ENCODE measurements at regions not wholly inside any gene's neighbourhood (a gene's known extent, or its start where the extent isn't known, plus 50 kb on each side); places are given as distances from the start of the nearest gene placed in this dataset.

DNA sequence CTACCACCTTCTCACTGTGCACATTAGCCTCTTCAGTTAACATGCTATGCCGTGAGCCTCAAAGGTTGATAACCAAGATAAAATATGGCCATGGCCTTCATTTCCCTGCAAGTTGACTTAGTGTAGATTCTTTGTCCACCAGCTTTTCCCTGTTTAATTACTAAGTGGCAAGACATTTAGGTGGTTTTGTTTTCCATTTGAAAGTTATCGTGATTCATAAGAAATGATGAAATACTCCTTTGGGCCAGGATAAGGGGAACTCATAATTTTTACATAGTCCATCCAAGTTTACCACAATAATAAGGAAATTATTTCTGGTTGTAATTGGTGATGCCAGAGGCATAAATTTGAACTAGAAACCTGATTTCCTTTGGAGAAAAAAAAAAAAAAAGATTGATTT lies 609.6 kb downstream of the TAF11L14 start:
- peaks cover 2% of the 10 kb centered on the region; the same call in 2 of the 3 replicates for H3K36me3 Mint-ChIP-seq (ENCODE audit: low read depth)

More for the DNA sequence above, 609.6 kb downstream of the TAF11L14 start:
- DNase-seq (ENCODE audit: low spot score) (no peak), ATAC-seq (no peak)
- Histone ChIP-seq H2AFZ (no peak overlapping the region), H3K4me2 (no peak overlapping the region), H3K36me3 (ENCODE audit: insufficient read depth) (peaks cover 3% of the 10 kb centered on the region; the same call in 1 of the 2 replicates), H4K20me1 (replicated peaks; ENCODE audit: insufficient read depth) (no peaks in the 10 kb centered on the region), H3K4me1 (ENCODE audit: insufficient read depth) (no peaks in the 10 kb centered on the region), H3K79me2 (replicated peaks; ENCODE audit: insufficient read depth) (no peaks in the 10 kb centered on the region), H3F3A (replicated peaks; ENCODE audit: low read depth) (no peaks in the 10 kb centered on the region), H3K27ac (ENCODE audit: low read depth) (no peak overlapping the region), H3K9me2 (ENCODE audit: insufficient read depth) (0 out of 2 replicates have a peak, but pooled peaks cover 8% of the 10 kb centered on the region), H3K4me3 (no peak overlapping the region), H3K27me3 (ENCODE audit: insufficient read depth) (no peaks in the 10 kb centered on the region)
- TF ChIP-seq, protein P1, sequence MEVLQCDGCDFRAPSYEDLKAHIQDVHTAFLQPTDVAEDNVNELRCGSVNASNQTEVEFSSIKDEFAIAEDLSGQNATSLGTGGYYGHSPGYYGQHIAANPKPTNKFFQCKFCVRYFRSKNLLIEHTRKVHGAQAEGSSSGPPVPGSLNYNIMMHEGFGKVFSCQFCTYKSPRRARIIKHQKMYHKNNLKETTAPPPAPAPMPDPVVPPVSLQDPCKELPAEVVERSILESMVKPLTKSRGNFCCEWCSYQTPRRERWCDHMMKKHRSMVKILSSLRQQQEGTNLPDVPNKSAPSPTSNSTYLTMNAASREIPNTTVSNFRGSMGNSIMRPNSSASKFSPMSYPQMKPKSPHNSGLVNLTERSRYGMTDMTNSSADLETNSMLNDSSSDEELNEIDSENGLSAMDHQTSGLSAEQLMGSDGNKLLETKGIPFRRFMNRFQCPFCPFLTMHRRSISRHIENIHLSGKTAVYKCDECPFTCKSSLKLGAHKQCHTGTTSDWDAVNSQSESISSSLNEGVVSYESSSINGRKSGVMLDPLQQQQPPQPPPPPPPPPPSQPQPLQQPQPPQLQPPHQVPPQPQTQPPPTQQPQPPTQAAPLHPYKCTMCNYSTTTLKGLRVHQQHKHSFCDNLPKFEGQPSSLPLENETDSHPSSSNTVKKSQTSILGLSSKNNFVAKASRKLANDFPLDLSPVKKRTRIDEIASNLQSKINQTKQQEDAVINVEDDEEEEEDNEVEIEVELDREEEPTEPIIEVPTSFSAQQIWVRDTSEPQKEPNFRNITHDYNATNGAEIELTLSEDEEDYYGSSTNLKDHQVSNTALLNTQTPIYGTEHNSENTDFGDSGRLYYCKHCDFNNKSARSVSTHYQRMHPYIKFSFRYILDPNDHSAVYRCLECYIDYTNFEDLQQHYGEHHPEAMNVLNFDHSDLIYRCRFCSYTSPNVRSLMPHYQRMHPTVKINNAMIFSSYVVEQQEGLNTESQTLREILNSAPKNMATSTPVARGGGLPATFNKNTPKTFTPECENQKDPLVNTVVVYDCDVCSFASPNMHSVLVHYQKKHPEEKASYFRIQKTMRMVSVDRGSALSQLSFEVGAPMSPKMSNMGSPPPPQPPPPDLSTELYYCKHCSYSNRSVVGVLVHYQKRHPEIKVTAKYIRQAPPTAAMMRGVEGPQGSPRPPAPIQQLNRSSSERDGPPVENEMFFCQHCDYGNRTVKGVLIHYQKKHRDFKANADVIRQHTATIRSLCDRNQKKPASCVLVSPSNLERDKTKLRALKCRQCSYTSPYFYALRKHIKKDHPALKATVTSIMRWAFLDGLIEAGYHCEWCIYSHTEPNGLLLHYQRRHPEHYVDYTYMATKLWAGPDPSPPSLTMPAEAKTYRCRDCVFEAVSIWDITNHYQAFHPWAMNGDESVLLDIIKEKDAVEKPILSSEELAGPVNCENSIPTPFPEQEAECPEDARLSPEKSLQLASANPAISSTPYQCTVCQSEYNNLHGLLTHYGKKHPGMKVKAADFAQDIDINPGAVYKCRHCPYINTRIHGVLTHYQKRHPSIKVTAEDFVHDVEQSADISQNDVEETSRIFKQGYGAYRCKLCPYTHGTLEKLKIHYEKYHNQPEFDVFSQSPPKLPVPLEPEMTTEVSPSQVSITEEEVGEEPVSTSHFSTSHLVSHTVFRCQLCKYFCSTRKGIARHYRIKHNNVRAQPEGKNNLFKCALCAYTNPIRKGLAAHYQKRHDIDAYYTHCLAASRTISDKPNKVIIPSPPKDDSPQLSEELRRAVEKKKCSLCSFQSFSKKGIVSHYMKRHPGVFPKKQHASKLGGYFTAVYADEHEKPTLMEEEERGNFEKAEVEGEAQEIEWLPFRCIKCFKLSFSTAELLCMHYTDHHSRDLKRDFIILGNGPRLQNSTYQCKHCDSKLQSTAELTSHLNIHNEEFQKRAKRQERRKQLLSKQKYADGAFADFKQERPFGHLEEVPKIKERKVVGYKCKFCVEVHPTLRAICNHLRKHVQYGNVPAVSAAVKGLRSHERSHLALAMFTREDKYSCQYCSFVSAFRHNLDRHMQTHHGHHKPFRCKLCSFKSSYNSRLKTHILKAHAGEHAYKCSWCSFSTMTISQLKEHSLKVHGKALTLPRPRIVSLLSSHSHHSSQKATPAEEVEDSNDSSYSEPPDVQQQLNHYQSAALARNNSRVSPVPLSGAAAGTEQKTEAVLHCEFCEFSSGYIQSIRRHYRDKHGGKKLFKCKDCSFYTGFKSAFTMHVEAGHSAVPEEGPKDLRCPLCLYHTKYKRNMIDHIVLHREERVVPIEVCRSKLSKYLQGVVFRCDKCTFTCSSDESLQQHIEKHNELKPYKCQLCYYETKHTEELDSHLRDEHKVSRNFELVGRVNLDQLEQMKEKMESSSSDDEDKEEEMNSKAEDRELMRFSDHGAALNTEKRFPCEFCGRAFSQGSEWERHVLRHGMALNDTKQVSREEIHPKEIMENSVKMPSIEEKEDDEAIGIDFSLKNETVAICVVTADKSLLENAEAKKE (CRISPR knock-in tag; IDR thresholded peaks at IDR 0.05) = no peak
- TF ChIP-seq ETS1 (IDR thresholded peaks at IDR 0.05) = no peak
- peaks cover 21% of the 10 kb centered on the region; the same call in 2 of the 3 replicates for H3K9me3 Mint-ChIP-seq
- H3K27me3 Mint-ChIP-seq (ENCODE audit: insufficient read depth, low read depth, poor library complexity) = no peaks in the 10 kb centered on the region
- no peak overlapping the region for H3K27ac Mint-ChIP-seq
- H3K4me3 Mint-ChIP-seq = no peak overlapping the region
- H3K4me1 Mint-ChIP-seq = no peaks in the 10 kb centered on the region
